ENCODE measurements at regions not wholly inside any gene's neighbourhood (a gene's known extent, or its start where the extent isn't known, plus 50 kb on each side); places are given as distances from the start of the nearest gene placed in this dataset.

DNA sequence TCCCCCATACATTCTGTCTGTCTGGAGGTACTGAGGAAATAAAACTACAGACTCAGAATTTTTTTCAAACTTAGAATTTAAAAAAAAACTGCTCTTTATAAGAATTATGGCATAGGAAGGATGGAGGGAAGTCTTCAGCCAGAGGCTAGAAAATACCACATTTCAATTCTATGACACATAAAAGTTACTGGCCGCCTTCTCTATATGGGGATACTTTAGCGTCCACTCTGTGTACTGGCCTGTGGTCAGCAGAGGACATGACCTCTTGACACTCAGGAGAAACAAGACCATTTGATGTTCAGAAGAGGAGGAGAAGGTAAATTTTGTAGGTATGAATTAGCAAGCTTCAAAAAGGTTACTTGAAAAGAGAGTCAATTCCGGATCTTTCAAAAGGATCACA, 417.4 kb downstream of the MFSD1 start:
- TF ChIP-seq, protein P1, sequence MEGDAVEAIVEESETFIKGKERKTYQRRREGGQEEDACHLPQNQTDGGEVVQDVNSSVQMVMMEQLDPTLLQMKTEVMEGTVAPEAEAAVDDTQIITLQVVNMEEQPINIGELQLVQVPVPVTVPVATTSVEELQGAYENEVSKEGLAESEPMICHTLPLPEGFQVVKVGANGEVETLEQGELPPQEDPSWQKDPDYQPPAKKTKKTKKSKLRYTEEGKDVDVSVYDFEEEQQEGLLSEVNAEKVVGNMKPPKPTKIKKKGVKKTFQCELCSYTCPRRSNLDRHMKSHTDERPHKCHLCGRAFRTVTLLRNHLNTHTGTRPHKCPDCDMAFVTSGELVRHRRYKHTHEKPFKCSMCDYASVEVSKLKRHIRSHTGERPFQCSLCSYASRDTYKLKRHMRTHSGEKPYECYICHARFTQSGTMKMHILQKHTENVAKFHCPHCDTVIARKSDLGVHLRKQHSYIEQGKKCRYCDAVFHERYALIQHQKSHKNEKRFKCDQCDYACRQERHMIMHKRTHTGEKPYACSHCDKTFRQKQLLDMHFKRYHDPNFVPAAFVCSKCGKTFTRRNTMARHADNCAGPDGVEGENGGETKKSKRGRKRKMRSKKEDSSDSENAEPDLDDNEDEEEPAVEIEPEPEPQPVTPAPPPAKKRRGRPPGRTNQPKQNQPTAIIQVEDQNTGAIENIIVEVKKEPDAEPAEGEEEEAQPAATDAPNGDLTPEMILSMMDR (IDR thresholded peaks at IDR 0.05 in 2 of 3, conservative IDR thresholded peaks at IDR 0.05 in 1 of 3; ENCODE audit: borderline replicate concordance in 1 of 3, insufficient read depth in 1 of 3, low read depth in 2 of 3, low read length in 2 of 3): no peak
- no peak for TF ChIP-seq POLR2A (IDR thresholded peaks at IDR 0.05; ENCODE audit: borderline replicate concordance, extremely low read depth, insufficient read depth, insufficient read length)
- no peak for TF ChIP-seq EZH2phosphoT487 (IDR thresholded peaks at IDR 0.05; ENCODE audit: borderline replicate concordance)
- TF ChIP-seq SP1 (IDR thresholded peaks at IDR 0.05; ENCODE audit: low read depth): no peak
- TF ChIP-seq POLR2AphosphoS5 (IDR thresholded peaks at IDR 0.05; ENCODE audit: low read depth, low read length): no peak
- no peak for TF ChIP-seq ZFX (IDR thresholded peaks at IDR 0.05)

Data from HCT116 (cell line).